ENCODE measurements at regions not wholly inside any gene's neighbourhood (a gene's known extent, or its start where the extent isn't known, plus 50 kb on each side); places are given as distances from the start of the nearest gene placed in this dataset.

DNA sequence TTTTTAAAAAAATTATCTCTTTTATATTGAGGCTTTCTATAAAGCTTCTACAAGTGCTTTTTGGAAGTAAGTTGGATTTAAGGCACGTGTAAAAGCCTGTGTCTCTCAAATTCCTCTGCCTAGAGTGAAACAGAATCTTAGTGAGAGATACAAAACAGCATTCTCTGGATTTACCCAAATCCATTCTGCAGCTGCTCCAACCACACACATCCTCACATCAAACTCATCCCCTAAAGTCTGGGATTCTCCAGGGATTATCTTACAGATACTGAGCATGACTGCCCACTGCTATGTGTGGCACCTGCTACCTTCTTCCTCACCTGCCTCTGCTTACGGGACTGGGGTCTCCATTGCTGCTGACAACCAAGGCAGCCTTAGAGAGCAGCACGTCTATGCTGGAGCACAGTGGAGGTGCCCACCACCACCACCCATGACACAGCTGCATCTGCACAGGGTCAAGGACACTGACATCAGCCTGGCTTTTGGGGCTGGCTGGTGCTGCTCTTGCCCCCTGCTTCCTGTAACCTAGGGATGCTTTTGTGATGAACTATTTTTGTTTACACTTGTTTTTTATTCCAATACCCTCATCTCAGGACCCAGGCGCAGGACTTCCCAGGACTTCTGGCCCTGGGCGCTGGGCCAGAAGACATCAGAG is 139.2 kb upstream of the NAMPT start:
- no peak overlapping the region for H3K4me3 ChIP-seq (ENCODE audit: low read depth, low read length)
- no peaks in the 10 kb centered on the region for H3K9me3 ChIP-seq (ENCODE audit: severe bottlenecking)
- H3K27me3 ChIP-seq (ENCODE audit: insufficient read depth, low read depth, severe bottlenecking): no peaks in the 10 kb centered on the region
- H3K27ac ChIP-seq: no peak overlapping the region
- no peaks in the 10 kb centered on the region for H3K36me3 ChIP-seq
- DNase-seq: no peak
- TF ChIP-seq, protein P1, sequence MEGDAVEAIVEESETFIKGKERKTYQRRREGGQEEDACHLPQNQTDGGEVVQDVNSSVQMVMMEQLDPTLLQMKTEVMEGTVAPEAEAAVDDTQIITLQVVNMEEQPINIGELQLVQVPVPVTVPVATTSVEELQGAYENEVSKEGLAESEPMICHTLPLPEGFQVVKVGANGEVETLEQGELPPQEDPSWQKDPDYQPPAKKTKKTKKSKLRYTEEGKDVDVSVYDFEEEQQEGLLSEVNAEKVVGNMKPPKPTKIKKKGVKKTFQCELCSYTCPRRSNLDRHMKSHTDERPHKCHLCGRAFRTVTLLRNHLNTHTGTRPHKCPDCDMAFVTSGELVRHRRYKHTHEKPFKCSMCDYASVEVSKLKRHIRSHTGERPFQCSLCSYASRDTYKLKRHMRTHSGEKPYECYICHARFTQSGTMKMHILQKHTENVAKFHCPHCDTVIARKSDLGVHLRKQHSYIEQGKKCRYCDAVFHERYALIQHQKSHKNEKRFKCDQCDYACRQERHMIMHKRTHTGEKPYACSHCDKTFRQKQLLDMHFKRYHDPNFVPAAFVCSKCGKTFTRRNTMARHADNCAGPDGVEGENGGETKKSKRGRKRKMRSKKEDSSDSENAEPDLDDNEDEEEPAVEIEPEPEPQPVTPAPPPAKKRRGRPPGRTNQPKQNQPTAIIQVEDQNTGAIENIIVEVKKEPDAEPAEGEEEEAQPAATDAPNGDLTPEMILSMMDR (IDR thresholded peaks at IDR 0.05; ENCODE audit: low read depth, low read length): no peak

DNA sequence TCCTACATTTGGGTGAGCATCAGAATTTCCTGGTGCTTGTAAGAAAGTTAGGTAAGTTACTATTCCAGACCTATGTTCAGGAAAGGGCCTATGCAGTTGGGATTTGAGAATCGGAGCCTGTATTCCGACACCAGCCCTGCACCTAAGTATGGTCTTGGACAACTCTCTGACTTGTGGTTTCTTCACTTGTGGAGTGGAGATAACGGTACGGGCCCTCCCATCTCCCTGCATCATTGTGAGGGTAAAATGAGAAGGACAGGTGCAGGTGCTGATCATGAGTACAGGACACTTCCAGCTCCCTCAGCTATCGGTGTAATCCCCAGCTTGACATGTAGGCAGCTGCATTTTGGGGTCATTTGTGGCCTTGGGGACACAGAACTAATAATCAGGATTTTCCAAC is 138.3 kb upstream of the NAMPT start:
- no peak overlapping the region for H3K27ac ChIP-seq
- TF ChIP-seq, protein P1 (IDR thresholded peaks at IDR 0.05; ENCODE audit: low read depth, low read length): no peak
- no peaks in the 10 kb centered on the region for H3K27me3 ChIP-seq (ENCODE audit: insufficient read depth, low read depth, severe bottlenecking)
- no peak overlapping the region for H3K4me3 ChIP-seq (ENCODE audit: low read depth, low read length)
- H3K9me3 ChIP-seq (ENCODE audit: severe bottlenecking): no peaks in the 10 kb centered on the region
- DNase-seq: no peak
- H3K36me3 ChIP-seq: no peaks in the 10 kb centered on the region

DNA sequence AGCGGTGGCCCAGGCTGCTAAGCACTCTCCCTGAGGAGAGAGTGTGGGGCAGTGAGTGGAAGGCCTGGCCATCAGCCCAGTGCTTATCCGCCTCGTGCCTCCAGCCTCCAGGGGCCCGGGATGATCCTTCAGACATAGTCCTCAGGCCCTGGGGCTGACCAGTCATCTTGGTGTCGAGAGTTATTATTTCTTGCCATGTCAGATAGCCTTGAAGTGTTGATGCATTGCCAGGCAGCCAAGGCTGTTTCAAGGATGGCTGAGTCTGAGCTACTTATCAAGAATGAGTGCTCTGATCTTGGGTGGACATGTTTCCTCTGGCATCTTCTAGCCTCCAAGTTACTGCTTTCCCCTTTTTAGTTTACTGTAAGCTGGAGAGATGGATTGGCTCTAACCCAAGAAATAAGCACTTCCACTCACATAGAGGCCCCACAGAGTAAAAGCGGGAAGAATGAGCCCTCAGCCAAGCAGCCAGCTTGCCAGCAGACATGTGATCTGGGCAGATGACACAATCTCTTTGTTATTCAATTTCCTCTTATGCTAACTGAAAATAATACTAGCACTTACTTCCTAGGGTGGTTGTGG is 136.5 kb upstream of the NAMPT start:
- no peak overlapping the region for H3K27ac ChIP-seq
- TF ChIP-seq, protein P1 (IDR thresholded peaks at IDR 0.05; ENCODE audit: low read depth, low read length): no peak
- H3K9me3 ChIP-seq (ENCODE audit: severe bottlenecking): peaks cover 6% of the 10 kb centered on the region
- H3K36me3 ChIP-seq: no peaks in the 10 kb centered on the region
- H3K27me3 ChIP-seq (ENCODE audit: insufficient read depth, low read depth, severe bottlenecking): no peaks in the 10 kb centered on the region
- H3K4me3 ChIP-seq (ENCODE audit: low read depth, low read length): no peak overlapping the region
- DNase-seq: no peak

DNA sequence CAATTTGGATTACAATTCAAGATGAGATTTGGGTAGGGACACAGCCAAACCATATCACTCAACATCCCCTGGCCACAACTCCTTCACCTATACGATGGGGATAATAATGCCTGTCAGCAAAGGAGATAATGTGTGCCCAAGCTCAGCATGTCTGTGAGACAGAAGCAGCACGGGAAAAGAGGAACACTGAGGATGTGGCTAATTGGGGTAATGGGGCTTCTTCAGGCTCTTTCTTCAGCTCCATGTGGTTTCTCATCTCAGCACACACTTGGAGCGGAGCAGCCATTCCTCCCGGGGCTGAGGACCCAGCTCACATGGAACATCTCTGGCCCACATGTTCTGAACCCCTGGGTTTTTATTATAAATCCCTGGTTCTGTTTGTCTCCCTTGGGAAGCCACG is 136.0 kb upstream of the NAMPT start:
- DNase-seq: no peak
- H3K4me3 ChIP-seq (ENCODE audit: low read depth, low read length): no peak overlapping the region
- peaks cover 6% of the 10 kb centered on the region for H3K9me3 ChIP-seq (ENCODE audit: severe bottlenecking)
- TF ChIP-seq, protein P1 (IDR thresholded peaks at IDR 0.05; ENCODE audit: low read depth, low read length): no peak
- H3K27ac ChIP-seq: no peak overlapping the region
- H3K36me3 ChIP-seq: no peaks in the 10 kb centered on the region
- H3K27me3 ChIP-seq (ENCODE audit: insufficient read depth, low read depth, severe bottlenecking): no peaks in the 10 kb centered on the region

DNA sequence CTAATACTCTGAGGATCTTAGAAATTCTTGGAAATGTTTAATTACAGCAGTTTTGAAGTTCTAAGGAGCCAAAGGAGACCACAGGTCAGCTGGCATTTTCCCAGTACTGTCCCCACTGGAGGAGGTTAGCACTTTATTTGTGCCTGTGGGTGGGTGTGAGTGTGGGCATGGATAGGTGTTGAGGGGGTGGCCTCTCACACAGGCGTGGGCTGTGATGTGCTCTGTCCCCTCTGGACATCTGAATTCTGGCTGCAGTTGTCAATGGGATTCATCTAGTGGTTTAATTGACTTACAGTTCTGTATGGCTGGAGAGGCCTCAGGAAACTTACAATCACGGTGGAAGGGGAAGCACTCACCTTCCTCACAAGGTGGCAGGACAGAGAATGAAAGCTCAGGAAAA is 135.4 kb upstream of the NAMPT start:
- no peaks in the 10 kb centered on the region for H3K36me3 ChIP-seq
- no peak for DNase-seq
- H3K27me3 ChIP-seq (ENCODE audit: insufficient read depth, low read depth, severe bottlenecking): no peaks in the 10 kb centered on the region
- no peak overlapping the region for H3K4me3 ChIP-seq (ENCODE audit: low read depth, low read length)
- TF ChIP-seq, protein P1 (IDR thresholded peaks at IDR 0.05; ENCODE audit: low read depth, low read length): no peak
- peaks cover 6% of the 10 kb centered on the region for H3K9me3 ChIP-seq (ENCODE audit: severe bottlenecking)
- H3K27ac ChIP-seq: no peak overlapping the region

Data from WERI-Rb-1 (cell line).